ENCODE measurements at regions not wholly inside any gene's neighbourhood (a gene's known extent, or its start where the extent isn't known, plus 50 kb on each side); places are given as distances from the start of the nearest gene placed in this dataset.

- DNase-seq (ENCODE audit: low spot score in 2 of 2), result no peak
- intact Hi-C loops (cut with DNase I; ENCODE audit: low total_unique reads), result no loop called here
- TF ChIP-seq POLR2A (IDR thresholded peaks at IDR 0.05), result no peak
- TF ChIP-seq, protein P1, sequence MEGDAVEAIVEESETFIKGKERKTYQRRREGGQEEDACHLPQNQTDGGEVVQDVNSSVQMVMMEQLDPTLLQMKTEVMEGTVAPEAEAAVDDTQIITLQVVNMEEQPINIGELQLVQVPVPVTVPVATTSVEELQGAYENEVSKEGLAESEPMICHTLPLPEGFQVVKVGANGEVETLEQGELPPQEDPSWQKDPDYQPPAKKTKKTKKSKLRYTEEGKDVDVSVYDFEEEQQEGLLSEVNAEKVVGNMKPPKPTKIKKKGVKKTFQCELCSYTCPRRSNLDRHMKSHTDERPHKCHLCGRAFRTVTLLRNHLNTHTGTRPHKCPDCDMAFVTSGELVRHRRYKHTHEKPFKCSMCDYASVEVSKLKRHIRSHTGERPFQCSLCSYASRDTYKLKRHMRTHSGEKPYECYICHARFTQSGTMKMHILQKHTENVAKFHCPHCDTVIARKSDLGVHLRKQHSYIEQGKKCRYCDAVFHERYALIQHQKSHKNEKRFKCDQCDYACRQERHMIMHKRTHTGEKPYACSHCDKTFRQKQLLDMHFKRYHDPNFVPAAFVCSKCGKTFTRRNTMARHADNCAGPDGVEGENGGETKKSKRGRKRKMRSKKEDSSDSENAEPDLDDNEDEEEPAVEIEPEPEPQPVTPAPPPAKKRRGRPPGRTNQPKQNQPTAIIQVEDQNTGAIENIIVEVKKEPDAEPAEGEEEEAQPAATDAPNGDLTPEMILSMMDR (IDR thresholded peaks at IDR 0.05), result no peak
- no peak overlapping the region for H3K4me3 ChIP-seq (ENCODE audit: low read depth, poor library complexity, severe bottlenecking)
Observed at GRCh38 chr12:89906178-89906577, 197.5 kb upstream of the ATP2B1 start.

DNA sequence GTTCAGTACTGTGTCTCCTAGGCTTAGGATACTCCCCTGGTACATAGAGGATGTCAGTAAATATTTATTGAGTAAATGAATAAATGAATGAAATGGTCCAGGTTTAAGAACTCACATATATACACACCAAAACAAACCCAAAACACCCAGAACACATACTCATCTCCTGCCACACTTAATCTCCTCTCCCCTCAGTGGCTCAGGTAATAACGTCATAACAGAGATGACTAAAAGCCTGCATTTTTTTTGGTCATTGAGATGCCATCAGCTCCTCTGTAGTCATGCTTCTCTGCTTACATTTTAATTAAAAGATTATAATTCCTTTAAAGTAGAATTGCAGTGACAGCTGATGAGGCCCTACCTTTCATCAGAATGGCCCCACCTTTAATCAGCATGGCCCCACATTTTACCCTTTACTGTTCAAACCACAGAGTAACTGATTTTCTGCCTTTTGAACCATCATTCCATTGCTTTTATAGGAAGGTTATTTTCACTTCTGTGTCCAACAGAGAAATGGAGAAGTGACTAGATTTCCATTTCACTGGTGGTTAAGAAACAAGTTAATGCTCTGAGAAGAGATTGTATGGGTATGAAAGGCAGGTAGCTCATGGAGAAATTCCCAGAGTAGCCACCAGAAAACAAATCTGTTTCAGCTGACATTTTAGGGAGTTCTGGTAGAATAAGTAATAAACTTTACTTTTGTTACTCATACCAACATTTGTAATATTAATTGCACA lies 193.4 kb upstream of the ATP2B1 start:
- no peak overlapping the region for H3K4me3 ChIP-seq (ENCODE audit: low read depth, poor library complexity, severe bottlenecking)
- intact Hi-C loops (cut with DNase I; ENCODE audit: low total_unique reads), result no loop called here
- DNase-seq (ENCODE audit: low spot score in 2 of 2), result no peak
- TF ChIP-seq POLR2A (IDR thresholded peaks at IDR 0.05), result no peak
- TF ChIP-seq, protein P1 (IDR thresholded peaks at IDR 0.05), result no peak
- WGBS, 2 donors, result 0 to 41% methylated on average over 1 of the region's 1 CpG

DNA sequence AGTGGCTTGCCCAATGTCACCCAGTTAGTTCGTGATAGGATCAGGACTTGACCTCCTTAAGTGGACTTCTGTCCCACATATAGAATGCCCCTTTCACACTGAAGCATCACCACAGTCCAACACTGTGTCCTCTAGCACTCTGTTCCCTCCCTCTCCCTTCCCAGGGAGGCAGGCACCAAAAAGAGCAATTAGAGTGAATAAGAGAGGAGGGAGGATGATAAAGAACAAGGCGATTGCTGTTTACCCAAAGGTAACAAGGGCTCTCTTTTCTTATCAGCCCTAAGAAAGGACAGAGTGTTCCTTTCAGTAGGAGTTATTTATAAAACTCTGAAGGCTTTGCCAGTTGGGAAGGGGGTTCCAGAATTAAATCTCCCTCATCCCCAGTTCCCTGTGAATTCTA lies 192.7 kb upstream of the ATP2B1 start:
- intact Hi-C loops (cut with DNase I; ENCODE audit: low total_unique reads), result no loop called here
- no peak overlapping the region for H3K4me3 ChIP-seq (ENCODE audit: low read depth, poor library complexity, severe bottlenecking)
- WGBS, 2 donors, result 89 to 92% methylated on average over 2 of the region's 2 CpGs

GRCh38 chr12:89899651-89900050 lies 191.0 kb upstream of the ATP2B1 start:
- intact Hi-C loops (cut with DNase I; ENCODE audit: low total_unique reads), result no loop called here
- TF ChIP-seq POLR2A (IDR thresholded peaks at IDR 0.05), result no peak
- TF ChIP-seq, protein P1 (IDR thresholded peaks at IDR 0.05), result no peak
- no peak overlapping the region for H3K4me3 ChIP-seq (ENCODE audit: low read depth, poor library complexity, severe bottlenecking)
- no peak for DNase-seq (ENCODE audit: low spot score in 2 of 2)
- 91 to 93% methylated on average over 2 of the region's 2 CpGs for WGBS, 2 donors

More for the DNA sequence above, 192.7 kb upstream of the ATP2B1 start:
- TF ChIP-seq, protein P1 (IDR thresholded peaks at IDR 0.05), result no peak
- no peak for TF ChIP-seq POLR2A (IDR thresholded peaks at IDR 0.05)
- no peak for DNase-seq (ENCODE audit: low spot score in 2 of 2)

- intact Hi-C loops (cut with DNase I; ENCODE audit: low total_unique reads), result no loop called here
- no peak overlapping the region for H3K4me3 ChIP-seq (ENCODE audit: low read depth, poor library complexity, severe bottlenecking)
- WGBS, 2 donors, result 90 to 91% methylated on average over 2 of the region's 2 CpGs
- TF ChIP-seq, protein P1 (IDR thresholded peaks at IDR 0.05), result no peak
- TF ChIP-seq POLR2A (IDR thresholded peaks at IDR 0.05), result no peak
- no peak for DNase-seq (ENCODE audit: low spot score in 2 of 2)
Observed at GRCh38 chr12:89895591-89895990, 187.0 kb upstream of the ATP2B1 start.

GRCh38 chr12:89895101-89895500 lies 186.5 kb upstream of the ATP2B1 start:
- WGBS, 2 donors, result 90 to 95% methylated on average over 5 of the region's 5 CpGs

More at GRCh38 chr12:89895101-89895500, 186.5 kb upstream of the ATP2B1 start:
- TF ChIP-seq, protein P1 (IDR thresholded peaks at IDR 0.05), result no peak
- TF ChIP-seq POLR2A (IDR thresholded peaks at IDR 0.05), result no peak
- DNase-seq (ENCODE audit: low spot score in 2 of 2), result no peak
- intact Hi-C loops (cut with DNase I; ENCODE audit: low total_unique reads), result no loop called here
- no peak overlapping the region for H3K4me3 ChIP-seq (ENCODE audit: low read depth, poor library complexity, severe bottlenecking)
